HepG2 (cell line): ENCODE measurements at regions not wholly inside any gene's neighbourhood (a gene's known extent, or its start where the extent isn't known, plus 50 kb on each side); places are given as distances from the start of the nearest gene placed in this dataset.

Experiments used
- ATAC-seq: fragments of 200-7000 bp; cut with Tn5 transposase; 3 replicates; pipeline ENCODE4 v1.9.1; 2020; ENCODE audit warnings: mild to moderate bottlenecking, moderate library complexity
- BruUV-seq: library from RNA; stranded (reverse); fragments of 400-500 nt; replicated peaks from 2 replicates; lab custom pipeline; 2021; lab: Mats Ljungman, UMichigan
- CTCF ChIA-PET: fragments of 300-600 bp; formaldehyde crosslinking; extraction: SDS; loops from one replicate; lab custom pipeline; 2021; ENCODE audit warnings: low total read pairs, inconsistent platforms, low intra/inter-chr PET ratio; lab: Yijun Ruan, JAX
- POLR2A ChIA-PET: fragments of 350-600 bp; sonication (Branson Sonifier 250); formaldehyde crosslinking; loops from one replicate; lab custom pipeline; 2020; ENCODE audit warnings: antibody characterized with exemption, inconsistent platforms; lab: Yijun Ruan, JAX
- DNase-seq: peaks from one replicate; pipeline ENCODE4 v3.0.0-alpha.2; 2015; ENCODE audit warnings: low spot score
- FAIRE-seq: peaks from 3 replicates; lab custom pipeline; 2011; peaks lifted over from hg19 to GRCh38; lab: Jason Lieb, UNC
- H2AFZ ChIP-seq: one replicate; pipeline ENCODE4 v1.6.1; 2011; ENCODE audit warnings: low read length, inconsistent platforms
- H3K27ac ChIP-seq: fragments of 300-600 bp; 3 replicates; pipeline ENCODE4 v1.8.0; 2011; ENCODE audit warnings: mixed run types, mild to moderate bottlenecking, mixed read lengths, low read length, inconsistent platforms; ENCODE audit not compliant: insufficient read depth; ENCODE audit errors: extremely low read length
- H3K27me3 ChIP-seq, 2 experiments: fragments of 200-600 bp in 1 of 2; 2 replicates in 1 of 2; 3 replicates in 1 of 2; pipeline versions ENCODE4 v1.6.0 to v1.8.0; 2011; ENCODE audit warnings: low read length in 2 of 2, mild to moderate bottlenecking in 2 of 2, moderate library complexity in 2 of 2, inconsistent platforms in 1 of 2; ENCODE audit not compliant: insufficient read depth in 2 of 2, control insufficient read depth in 1 of 2
- H3K36me3 ChIP-seq, 2 experiments: fragments of 200-600 bp in 1 of 2; replicated peaks in 1 of 2; 2 replicates in 1 of 2; 3 replicates in 1 of 2; pipeline versions ENCODE4 v1.5.1 to v1.8.0; 2011; ENCODE audit warnings: low read length in 2 of 2, inconsistent platforms in 1 of 2; ENCODE audit not compliant: insufficient read depth in 2 of 2, control insufficient read depth in 1 of 2
- H3K4me1 ChIP-seq: 2 replicates; pipeline ENCODE4 v1.5.1; 2012; ENCODE audit warnings: low read length, inconsistent platforms; ENCODE audit not compliant: insufficient read depth
- H3K4me2 ChIP-seq: 2 replicates; pipeline ENCODE4 v1.6.0; 2011; ENCODE audit warnings: low read depth, low read length, inconsistent platforms
- H3K4me3 ChIP-seq, 3 experiments: fragments of 200-600 bp in 1 of 3; sonication (generic), shearing (Covaris generic) in 1 of 3; replicated peaks in 1 of 3; 2 replicates each; pipeline ENCODE4 v1.5.1; 2011 to 2016; ENCODE audit warnings: low read length in 3 of 3, inconsistent platforms in 2 of 3, low read depth in 2 of 3, mild to moderate bottlenecking in 2 of 3, control low read depth in 1 of 3, mixed read lengths in 1 of 3; ENCODE audit not compliant: insufficient read depth in 1 of 3
- H3K79me2 ChIP-seq: one replicate; pipeline ENCODE4 v1.6.1; 2011; ENCODE audit warnings: low read length, inconsistent platforms; ENCODE audit not compliant: insufficient read depth
- H3K9ac ChIP-seq: 2 replicates; pipeline ENCODE4 v1.6.0; 2011; ENCODE audit warnings: mild to moderate bottlenecking, low read depth, low read length, inconsistent platforms; ENCODE audit not compliant: insufficient read depth
- H3K9me3 ChIP-seq: 2 replicates; pipeline ENCODE4 v1.5.1; 2012; ENCODE audit warnings: mild to moderate bottlenecking, low read length
- H4K20me1 ChIP-seq: 2 replicates; pipeline ENCODE4 v1.6.0; 2011; ENCODE audit warnings: inconsistent platforms, mild to moderate bottlenecking, low read length, moderate library complexity; ENCODE audit not compliant: insufficient read depth
- BCL6 ChIP-seq: IDR thresholded peaks from 2 replicates; pipeline ENCODE4 v1.6.1; 2016; ENCODE audit warnings: missing genetic modification reagents, missing compliant biosample characterization
- PPARG ChIP-seq: conservative IDR thresholded peaks from 2 replicates; pipeline ENCODE4 v1.6.1; 2016; ENCODE audit warnings: missing biosample characterization, missing genetic modification reagents
- ZFP62 ChIP-seq: sonication (generic); formaldehyde crosslinking; IDR thresholded peaks from 2 replicates; pipeline ENCODE4 v1.4.0; 2020; ENCODE audit warnings: missing genetic modification reagents
- ZNF839 ChIP-seq: sonication (generic); formaldehyde crosslinking; IDR thresholded peaks from 2 replicates; pipeline ENCODE4 v1.4.0; 2020; ENCODE audit warnings: missing genetic modification reagents, mild to moderate bottlenecking, borderline replicate concordance
- WGBS: methylation state at CpG from one replicate; pipeline ENCODE4 v1.1.6; 2017; ENCODE audit warnings: low lambda C conversion rate; 5-methylcytosine and 5-hydroxymethylcytosine counted together
- in situ Hi-C: cut with HindIII; loops from 2 replicates; pipeline ENCODE4 v1.10.0; 2017; ENCODE audit warnings: low pct_unique_long_range_greater_than_20kb; ENCODE audit not compliant: extremely low pct_ligation_motif_present
- intact Hi-C: fragments of 100-400 bp; cut with micrococcal nuclease; formaldehyde crosslinking; loops from one replicate; pipeline ENCODE4 v1.10.0; 2022; ENCODE audit not compliant: unreplicated experiment
- TF ChIP-seq, protein P1 (sequence below), 2 experiments: sonication (generic) in 1 of 2; formaldehyde crosslinking in 1 of 2; IDR thresholded peaks; 2 replicates each; pipeline versions ENCODE4 v1.5.1 to v1.6.1; 2011 to 2020; ENCODE audit warnings: borderline replicate concordance in 1 of 2, low read depth in 1 of 2, low read length in 1 of 2, mild to moderate bottlenecking in 1 of 2, missing genetic modification reagents in 1 of 2, moderate library complexity in 1 of 2

- peaks cover 0 to 3% of the 10 kb centered on the region in 2 experiments; a peak in 1 of 5 replicates for H3K27me3 ChIP-seq
- FAIRE-seq (no peak), ATAC-seq (peak; percentile 34; the same call in 1 of the 3 replicates), DNase-seq (no peak)
- H3K79me2 ChIP-seq, result no peaks in the 10 kb centered on the region
- H3K4me1 ChIP-seq, result peaks cover 65% of the 10 kb centered on the region
- H3K4me2 ChIP-seq, result peak overlapping the region; percentile 29; the same call in 1 of the 2 replicates
- no peaks in the 10 kb centered on the region for H3K36me3 ChIP-seq
- ChIA-PET POLR2A (no interaction called here), CTCF (no interaction called here)
- H2AFZ ChIP-seq, result peak overlapping the region; percentile 4
- TF ChIP-seq ZFP62 (CRISPR knock-in tag) (no peak), BCL6 (CRISPR knock-in tag) (peak; percentile 67), PPARG (CRISPR knock-in tag) (peak; percentile 49; the same call in 1 of the 2 replicates), ZNF839 (CRISPR knock-in tag) (no peak)
- TF ChIP-seq, protein P1, sequence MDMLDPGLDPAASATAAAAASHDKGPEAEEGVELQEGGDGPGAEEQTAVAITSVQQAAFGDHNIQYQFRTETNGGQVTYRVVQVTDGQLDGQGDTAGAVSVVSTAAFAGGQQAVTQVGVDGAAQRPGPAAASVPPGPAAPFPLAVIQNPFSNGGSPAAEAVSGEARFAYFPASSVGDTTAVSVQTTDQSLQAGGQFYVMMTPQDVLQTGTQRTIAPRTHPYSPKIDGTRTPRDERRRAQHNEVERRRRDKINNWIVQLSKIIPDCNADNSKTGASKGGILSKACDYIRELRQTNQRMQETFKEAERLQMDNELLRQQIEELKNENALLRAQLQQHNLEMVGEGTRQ (IDR thresholded peaks at IDR 0.05; ENCODE audit: low read depth, low read length), result no peak
- TF ChIP-seq, protein P1 (CRISPR knock-in tag; IDR thresholded peaks at IDR 0.05; ENCODE audit: borderline replicate concordance), result no peak
- H3K4me3 ChIP-seq, result no peak overlapping the region
- intact Hi-C loops (loop anchor here (10.0 kb wide), 1 partner anchor 89 kb away; no protein-coding TSS in a partner anchor), in situ Hi-C loops (no loop called here)
- no TSS peak for BruUV-seq
- H3K9ac ChIP-seq, result no peak overlapping the region
- H3K27ac ChIP-seq, result no peak overlapping the region
- no peaks in the 10 kb centered on the region for H3K9me3 ChIP-seq
- H4K20me1 ChIP-seq, result no peaks in the 10 kb centered on the region
- WGBS, result 5% methylated on average over 2 of the region's 2 CpGs
These were observed 170.8 kb upstream of the BCL6 start for GRCh38 chr3:187916072-187916471.
